Hepatocyte (in vitro differentiated cells): ENCODE measurements at regions not wholly inside any gene's neighbourhood (a gene's known extent, or its start where the extent isn't known, plus 50 kb on each side); places are given as distances from the start of the nearest gene placed in this dataset.

ENCODE experiments used
- DNase-seq: peaks from one replicate; pipeline ENCODE4 v3.0.0-alpha.2; 2016; ENCODE audit warnings: low spot score
- H2AFZ ChIP-seq: fragments of 200-600 bp; sonication (generic); 2 replicates; pipeline ENCODE4 v1.6.0; 2016; ENCODE audit warnings: antibody characterized with exemption, mild to moderate bottlenecking
- H3K27ac ChIP-seq: fragments of 200-600 bp; sonication (generic); 2 replicates; pipeline ENCODE4 v1.5.1; 2016; ENCODE audit warnings: mild to moderate bottlenecking
- H3K27me3 ChIP-seq: fragments of 200-600 bp; sonication (generic); 2 replicates; pipeline ENCODE4 v1.6.1; 2016
- H3K36me3 ChIP-seq: fragments of 200-600 bp; sonication (generic); replicated peaks from 2 replicates; pipeline ENCODE4 v1.5.1; 2016; ENCODE audit warnings: low read depth; ENCODE audit not compliant: insufficient read depth
- H3K4me1 ChIP-seq: fragments of 200-600 bp; sonication (generic); 2 replicates; pipeline ENCODE4 v1.5.1; 2016; ENCODE audit warnings: mild to moderate bottlenecking, moderate library complexity; ENCODE audit not compliant: insufficient read depth
- H3K4me2 ChIP-seq: fragments of 200-600 bp; sonication (generic); 2 replicates; pipeline ENCODE4 v1.6.0; 2016
- H3K4me3 ChIP-seq: fragments of 200-600 bp; sonication (generic); 2 replicates; pipeline ENCODE4 v1.5.1; 2016; ENCODE audit warnings: mild to moderate bottlenecking
- H3K79me2 ChIP-seq: fragments of 200-600 bp; sonication (generic); 2 replicates; pipeline ENCODE4 v1.6.0; 2017; ENCODE audit warnings: mild to moderate bottlenecking
- H3K9me2 ChIP-seq: fragments of 200-600 bp; sonication (generic); replicated peaks from 2 replicates; pipeline ENCODE4 v1.6.0; 2017; ENCODE audit warnings: mild to moderate bottlenecking; ENCODE audit not compliant: insufficient read depth
- H3K9me3 ChIP-seq: fragments of 200-600 bp; sonication (generic); 2 replicates; pipeline ENCODE4 v1.5.1; 2016; ENCODE audit warnings: low read depth, mild to moderate bottlenecking
- H4K20me1 ChIP-seq: fragments of 200-600 bp; sonication (generic); 2 replicates; pipeline ENCODE4 v1.6.0; 2016; ENCODE audit warnings: mild to moderate bottlenecking; ENCODE audit not compliant: insufficient read depth, poor library complexity, severe bottlenecking
- CTCF ChIP-seq: fragments of 200-600 bp; sonication (generic); IDR thresholded peaks from 2 replicates; pipeline ENCODE4 v1.5.1; 2016; ENCODE audit warnings: antibody characterized with exemption, mild to moderate bottlenecking; ENCODE audit not compliant: poor library complexity
- EZH2 ChIP-seq: fragments of 200-600 bp; sonication (generic); IDR thresholded peaks from 2 replicates; pipeline ENCODE4 v1.6.1; 2016; ENCODE audit warnings: antibody characterized with exemption, mild to moderate bottlenecking, borderline replicate concordance
- EZH2phosphoT487 ChIP-seq: fragments of 200-600 bp; sonication (generic); IDR thresholded peaks from one replicate; pipeline ENCODE4 v1.6.1; 2018; ENCODE audit warnings: antibody characterized with exemption, mild to moderate bottlenecking, low read depth, moderate library complexity; ENCODE audit not compliant: unreplicated experiment, severe bottlenecking
- WGBS: methylation state at CpG from one replicate; pipeline ENCODE4 v1.1.6; 2016; ENCODE audit warnings: low lambda C conversion rate; ENCODE audit errors: missing lambda C conversion rate; 5-methylcytosine and 5-hydroxymethylcytosine counted together

DNA sequence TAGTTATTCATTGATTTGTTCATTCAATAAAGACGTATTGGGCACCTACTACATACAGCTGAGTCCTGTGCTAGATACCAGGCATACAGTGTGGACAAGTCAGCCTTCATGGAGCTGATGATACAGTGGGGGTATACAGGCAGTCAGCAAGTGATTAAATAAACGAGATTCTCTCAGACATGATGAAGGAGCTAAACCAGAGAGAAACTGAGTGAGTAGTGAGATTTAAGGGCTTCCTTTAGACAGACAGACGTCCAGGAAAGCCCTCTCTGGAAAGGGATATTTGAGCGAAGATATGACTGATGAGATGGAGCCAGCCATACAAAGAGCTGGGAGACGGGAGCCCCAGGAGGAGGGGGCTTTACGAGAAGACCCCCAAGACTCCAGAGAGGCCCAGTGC lies 122.6 kb upstream of the MYCN start:
- WGBS, result 81% methylated on average over 6 of the region's 6 CpGs
- no peaks in the 10 kb centered on the region for H3K9me2 ChIP-seq

GRCh38 chr2:15818318-15818753 lies 122.0 kb upstream of the MYCN start:
- Histone ChIP-seq H3K4me2 (no peak overlapping the region), H3K9me2 (no peaks in the 10 kb centered on the region), H3K27ac (no peak overlapping the region), H3K9me3 (no peaks in the 10 kb centered on the region), H3K4me3 (no peak overlapping the region), H3K27me3 (no peaks in the 10 kb centered on the region), H3K79me2 (no peaks in the 10 kb centered on the region), H2AFZ (no peak overlapping the region), H4K20me1 (no peaks in the 10 kb centered on the region), H3K36me3 (no peaks in the 10 kb centered on the region), H3K4me1 (peaks cover 11% of the 10 kb centered on the region)
- WGBS, result 60% methylated on average over 14 of the region's 14 CpGs
- DNase-seq, result no peak
- TF ChIP-seq EZH2, result no peak
- TF ChIP-seq EZH2phosphoT487, result no peak
- TF ChIP-seq CTCF, result no peak

More for the DNA sequence above, 122.6 kb upstream of the MYCN start:
- Histone ChIP-seq H3K4me3 (no peak overlapping the region), H3K27me3 (no peaks in the 10 kb centered on the region), H3K4me2 (no peak overlapping the region), H3K4me1 (peaks cover 11% of the 10 kb centered on the region), H2AFZ (no peak overlapping the region), H3K9me3 (no peaks in the 10 kb centered on the region), H3K27ac (no peak overlapping the region), H3K79me2 (no peaks in the 10 kb centered on the region), H3K36me3 (no peaks in the 10 kb centered on the region), H4K20me1 (no peaks in the 10 kb centered on the region)
- no peak for DNase-seq
- TF ChIP-seq CTCF, result no peak
- no peak for TF ChIP-seq EZH2
- no peak for TF ChIP-seq EZH2phosphoT487

- TF ChIP-seq CTCF (no peak), EZH2 (no peak), EZH2phosphoT487 (no peak)
- H3K4me2 ChIP-seq, result no peak overlapping the region
- WGBS, result 94% methylated on average over 2 of the region's 2 CpGs
Observed at GRCh38 chr2:15818881-15819280, 121.5 kb upstream of the MYCN start.

More at GRCh38 chr2:15818881-15819280, 121.5 kb upstream of the MYCN start:
- H3K4me3 ChIP-seq, result no peak overlapping the region
- H4K20me1 ChIP-seq, result no peaks in the 10 kb centered on the region
- no peaks in the 10 kb centered on the region for H3K9me2 ChIP-seq
- no peak for DNase-seq
- no peaks in the 10 kb centered on the region for H3K79me2 ChIP-seq
- H3K4me1 ChIP-seq, result peaks cover 10% of the 10 kb centered on the region
- no peaks in the 10 kb centered on the region for H3K9me3 ChIP-seq
- H3K27ac ChIP-seq, result no peak overlapping the region
- no peaks in the 10 kb centered on the region for H3K27me3 ChIP-seq
- H3K36me3 ChIP-seq, result no peaks in the 10 kb centered on the region
- no peak overlapping the region for H2AFZ ChIP-seq
